ENCODE measurements at regions not wholly inside any gene's neighbourhood (a gene's known extent, or its start where the extent isn't known, plus 50 kb on each side); places are given as distances from the start of the nearest gene placed in this dataset.

GRCh38 chr4:99710681-99711345 is 53.2 kb upstream of the C4orf54 start:
- Histone ChIP-seq H3K27ac (peak overlapping the region in 3 of 4 donors; percentile 7 to 50 (median 34)), H3K4me1 (no peaks in the 10 kb centered on the region), H3K4me3 (no peak overlapping the region), H3K27me3 (no peaks in the 10 kb centered on the region), H3K36me3 (no peaks in the 10 kb centered on the region), H3K9me3 (no peaks in the 10 kb centered on the region)
- peak; percentile 43 for ATAC-seq
- TF ChIP-seq POLR2AphosphoS5 (IDR thresholded peaks at IDR 0.05) (peak; percentile 9), CTCF (IDR thresholded peaks at IDR 0.05) (no peak)
- 60% methylated on average over 1 of the region's 1 CpG for WGBS, 2 donors (ENCODE audit: low coverage in 1 of 2)

- no peak for ATAC-seq
- no peaks in the 10 kb centered on the region for H3K4me1 ChIP-seq
- no peak overlapping the region for H3K27ac ChIP-seq
Observed at GRCh38 chr4:99710020-99710419, 52.4 kb upstream of the C4orf54 start.

GRCh38 chr4:99708551-99708950 is 50.9 kb upstream of the C4orf54 start:
- no peaks in the 10 kb centered on the region for H3K9me3 ChIP-seq
- ATAC-seq: no peak
- no peaks in the 10 kb centered on the region for H3K4me1 ChIP-seq
- no peaks in the 10 kb centered on the region for H3K36me3 ChIP-seq
- no peaks in the 10 kb centered on the region for H3K27me3 ChIP-seq
- H3K27ac ChIP-seq: no peak overlapping the region
- no peak overlapping the region for H3K4me3 ChIP-seq
- TF ChIP-seq CTCF (IDR thresholded peaks at IDR 0.05) (no peak), POLR2A (IDR thresholded peaks at IDR 0.05) (no peak), EP300 (IDR thresholded peaks at IDR 0.05) (no peak), POLR2AphosphoS5 (IDR thresholded peaks at IDR 0.05) (no peak)

More at GRCh38 chr4:99710020-99710419, 52.4 kb upstream of the C4orf54 start:
- no peaks in the 10 kb centered on the region for H3K9me3 ChIP-seq
- H3K27me3 ChIP-seq: no peaks in the 10 kb centered on the region
- no peak overlapping the region for H3K4me3 ChIP-seq
- TF ChIP-seq CTCF (IDR thresholded peaks at IDR 0.05) (no peak), EP300 (IDR thresholded peaks at IDR 0.05) (no peak), POLR2AphosphoS5 (IDR thresholded peaks at IDR 0.05) (no peak), POLR2A (IDR thresholded peaks at IDR 0.05) (no peak)
- no peaks in the 10 kb centered on the region for H3K36me3 ChIP-seq
